GM12878 (cell line): ENCODE measurements at regions not wholly inside any gene's neighbourhood (a gene's known extent, or its start where the extent isn't known, plus 50 kb on each side); places are given as distances from the start of the nearest gene placed in this dataset.

ENCODE experiments used
- ATF7 ChIP-seq: fragments of 450-650 bp; IDR thresholded peaks from 2 replicates; pipeline ENCODE4 v1.6.1; 2016; ENCODE audit warnings: low read depth, mild to moderate bottlenecking
- BCLAF1 ChIP-seq: fragments of 450-650 bp; IDR thresholded peaks from 2 replicates; pipeline ENCODE4 v1.6.1; 2017; ENCODE audit warnings: antibody characterized with exemption, mild to moderate bottlenecking, moderate library complexity
- CEBPB ChIP-seq, 2 experiments: fragments of 150-350 bp in 1 of 2; IDR thresholded peaks; 2 replicates each; pipeline ENCODE4 v1.6.1; 2012 to 2014; ENCODE audit warnings: low read depth in 2 of 2, low read length in 2 of 2, borderline replicate concordance in 1 of 2, inconsistent platforms in 1 of 2
- CHD1 ChIP-seq: IDR thresholded peaks from 2 replicates; pipeline ENCODE4 v1.6.1; 2012; ENCODE audit warnings: low read depth, low read length, improper control_type of control experiment
- CREB1 ChIP-seq: IDR thresholded peaks from 2 replicates; pipeline ENCODE4 v1.6.1; 2012; ENCODE audit warnings: low read depth, mild to moderate bottlenecking, inconsistent platforms
- CTCF ChIP-seq, 3 experiments: IDR thresholded peaks in 2 of 3; conservative IDR thresholded peaks in 1 of 3; 2 replicates each; pipeline ENCODE4 v1.5.1; 2011; ENCODE audit warnings: low read depth in 3 of 3, low read length in 3 of 3, mild to moderate bottlenecking in 3 of 3, control low read depth in 2 of 3, moderate library complexity in 2 of 3, inconsistent platforms in 1 of 3, mixed read lengths in 1 of 3; ENCODE audit not compliant: control insufficient read depth in 2 of 3, insufficient read depth in 1 of 3; ENCODE audit errors: extremely low read depth in 1 of 3
- EZH2 ChIP-seq: IDR thresholded peaks from 2 replicates; pipeline ENCODE4 v1.6.1; 2012; ENCODE audit warnings: low read depth, mild to moderate bottlenecking, control low read depth, inconsistent platforms, low read length, borderline replicate concordance; ENCODE audit not compliant: control insufficient read depth
- FOXM1 ChIP-seq: IDR thresholded peaks from 2 replicates; pipeline ENCODE4 v1.6.1; 2012; ENCODE audit warnings: low read depth, mild to moderate bottlenecking, inconsistent platforms, low read length, moderate library complexity
- NFYB ChIP-seq: IDR thresholded peaks from 2 replicates; pipeline ENCODE4 v1.6.1; 2011; ENCODE audit warnings: low read depth, mild to moderate bottlenecking, low read length, improper control_type of control experiment, moderate library complexity; ENCODE audit not compliant: insufficient read depth
- PAX5 ChIP-seq: IDR thresholded peaks from 2 replicates; pipeline ENCODE4 v1.6.1; 2011; ENCODE audit warnings: low read depth, low read length, borderline replicate concordance
- POLR2AphosphoS5 ChIP-seq: IDR thresholded peaks from 2 replicates; pipeline ENCODE4 v1.6.1; 2011; ENCODE audit warnings: mild to moderate bottlenecking, low read length, inconsistent platforms
- SP1 ChIP-seq: IDR thresholded peaks from one replicate; pipeline ENCODE4 v1.6.1; 2011; ENCODE audit warnings: low read depth, low read length
- USF2 ChIP-seq: IDR thresholded peaks from 2 replicates; pipeline ENCODE4 v1.6.1; 2011; ENCODE audit warnings: low read depth, low read length, improper control_type of control experiment, borderline replicate concordance

- TF ChIP-seq CTCF (IDR thresholded peaks at IDR 0.05 in 2 of 3, conservative IDR thresholded peaks at IDR 0.05 in 1 of 3; ENCODE audit: control insufficient read depth in 2 of 3, extremely low read depth in 1 of 3, insufficient read depth in 1 of 3, low read depth in 3 of 3, low read length in 3 of 3) (no peak), CHD1 (no peak), POLR2AphosphoS5 (no peak), USF2 (no peak), PAX5 (no peak), FOXM1 (no peak), BCLAF1 (no peak), NFYB (no peak), EZH2 (no peak), SP1 (no peak), CREB1 (no peak), CEBPB (IDR thresholded peaks at IDR 0.05; ENCODE audit: borderline replicate concordance in 1 of 2, low read depth in 2 of 2, low read length in 2 of 2) (no peak), ATF7 (no peak)
Measured at GRCh38 chr5:123817267-123817666, 305.3 kb downstream of the CSNK1G3 start.
